ENCODE measurements at regions not wholly inside any gene's neighbourhood (a gene's known extent, or its start where the extent isn't known, plus 50 kb on each side); places are given as distances from the start of the nearest gene placed in this dataset.

DNA sequence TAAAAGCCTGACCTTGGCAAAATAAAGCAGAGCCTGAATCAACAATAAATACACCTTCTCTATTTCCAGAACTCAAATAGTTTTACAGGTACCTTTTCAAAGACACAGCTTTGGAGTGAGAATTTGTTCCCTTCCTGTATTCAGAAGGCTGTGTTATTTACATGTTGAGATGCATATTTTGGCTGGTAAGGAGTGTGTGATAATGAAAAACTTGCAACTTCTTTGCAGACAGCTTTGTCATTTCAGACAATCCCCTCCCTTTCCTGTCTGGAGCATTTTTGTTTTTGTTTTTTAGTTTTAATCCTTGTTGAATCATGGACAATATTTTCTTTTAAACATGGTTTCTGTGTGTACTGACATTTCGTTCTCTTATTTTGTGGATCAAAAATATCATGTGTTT lies 493.8 kb downstream of the FAT4 start:
- no peak for DNase-seq (ENCODE audit: low spot score)

DNA sequence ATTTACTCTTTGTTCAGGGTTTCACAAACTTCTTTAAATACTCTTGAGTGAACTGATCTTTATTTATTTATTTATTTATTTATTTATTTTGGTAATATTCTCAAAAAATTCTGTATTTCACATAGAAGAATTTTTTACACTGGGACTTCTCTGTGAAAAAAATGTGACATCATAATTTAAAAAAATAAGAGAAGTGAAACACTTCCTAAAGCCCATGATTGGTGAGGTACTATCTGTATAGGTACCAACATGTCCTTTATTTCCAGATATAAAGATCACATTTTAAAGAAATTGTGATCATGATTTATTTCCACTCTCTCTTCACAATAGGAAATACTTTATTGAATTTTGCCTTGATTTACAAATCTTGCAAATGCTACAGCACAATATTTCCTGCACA lies 497.1 kb downstream of the FAT4 start:
- DNase-seq (ENCODE audit: low spot score): no peak

DNA sequence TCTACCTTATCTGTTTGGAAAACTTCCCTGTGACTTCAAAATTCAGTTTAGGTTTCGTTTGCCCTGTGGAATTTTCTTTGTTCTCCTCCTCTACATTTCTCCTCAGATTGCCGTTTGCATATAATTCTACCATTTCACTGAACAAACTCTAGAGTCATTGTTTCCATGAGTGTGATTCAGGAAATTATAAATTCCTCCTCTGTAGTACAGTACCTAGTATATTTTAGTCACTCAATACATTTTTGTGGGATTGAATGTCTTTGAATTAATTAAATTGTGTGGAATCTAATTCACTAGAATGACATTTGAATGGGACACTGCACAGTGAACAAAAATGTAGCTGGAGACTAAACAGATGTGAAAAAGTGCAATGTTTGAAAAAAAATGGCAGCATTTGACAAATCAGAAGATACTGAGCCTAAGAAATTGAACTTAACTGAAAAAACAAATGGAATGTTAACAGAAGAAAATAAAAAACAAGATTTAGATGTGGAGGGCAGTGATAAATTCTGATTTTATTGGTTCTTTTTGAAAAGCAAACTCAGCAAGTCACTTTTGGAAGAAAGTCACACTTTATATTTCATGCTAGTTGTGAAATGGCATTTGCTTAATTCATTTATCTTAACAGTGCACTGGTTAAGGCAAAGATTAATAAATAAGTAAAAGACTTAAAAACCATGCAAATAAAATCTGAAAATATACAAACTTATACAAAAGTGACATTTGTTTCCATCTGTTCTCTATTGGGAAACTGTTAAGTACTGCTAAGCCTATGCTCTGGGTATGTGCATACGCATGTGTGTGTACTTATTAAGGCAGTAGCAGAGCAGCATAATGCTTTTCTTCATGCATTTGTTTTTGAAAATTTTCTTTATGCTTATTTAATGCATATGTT lies 512.3 kb downstream of the FAT4 start:
- no peak for DNase-seq (ENCODE audit: low spot score)

DNA sequence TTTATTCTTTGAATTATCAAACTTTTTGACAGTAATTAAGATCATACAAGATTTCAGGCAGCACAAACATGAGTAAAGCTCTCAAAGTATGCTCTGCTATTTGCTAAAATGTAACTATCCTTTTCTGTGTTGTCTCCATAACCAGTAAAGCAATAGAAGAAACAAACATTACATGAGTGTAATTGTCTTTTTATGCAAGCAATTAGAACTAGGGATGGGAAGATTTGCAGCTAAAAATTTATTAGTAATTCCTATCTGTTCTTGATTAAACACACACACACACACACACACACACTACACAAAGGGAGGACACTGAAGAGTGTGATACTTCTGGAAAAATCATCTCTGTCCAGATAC lies 512.9 kb downstream of the FAT4 start:
- DNase-seq (ENCODE audit: low spot score): no peak

DNA sequence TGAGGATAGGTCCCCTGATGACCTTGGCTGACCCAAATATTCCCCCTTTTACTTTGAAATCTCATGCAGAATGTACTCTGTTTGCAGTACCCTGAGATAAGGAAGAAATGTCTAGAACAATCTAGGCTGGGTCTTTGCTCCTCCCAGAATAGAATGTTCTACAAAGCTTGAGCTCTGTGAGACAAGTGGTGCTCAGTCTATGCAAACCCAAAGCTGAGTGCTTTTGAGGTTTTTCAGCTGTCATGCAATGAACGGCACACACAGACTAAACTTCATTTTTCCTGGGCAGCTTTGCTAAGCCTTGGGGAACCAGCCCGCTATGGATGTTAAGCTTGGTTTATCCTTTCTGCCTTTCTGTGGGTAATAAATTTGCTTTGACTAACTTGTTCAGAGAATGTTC lies 513.6 kb downstream of the FAT4 start:
- DNase-seq (ENCODE audit: low spot score): no peak

DNA sequence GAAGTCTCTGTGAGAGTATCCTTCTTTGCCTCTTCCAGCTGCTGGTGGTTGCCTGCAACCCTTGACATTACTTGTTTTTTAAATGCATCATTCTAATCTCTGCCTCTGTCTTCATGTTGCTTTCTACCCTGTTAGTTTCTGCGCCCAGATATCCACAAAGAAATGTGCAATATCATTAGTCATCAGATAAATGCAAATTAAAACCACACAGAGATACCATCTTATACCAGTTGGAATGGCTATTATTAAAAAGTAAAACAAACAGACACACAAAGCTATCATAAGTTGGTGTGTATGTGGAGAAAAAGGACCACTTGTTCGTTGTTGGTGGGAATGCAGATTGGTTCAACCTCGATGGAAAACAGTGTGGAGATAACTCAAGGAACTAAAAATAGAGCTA lies 517.4 kb downstream of the FAT4 start:
- DNase-seq (ENCODE audit: low spot score): no peak

DNA sequence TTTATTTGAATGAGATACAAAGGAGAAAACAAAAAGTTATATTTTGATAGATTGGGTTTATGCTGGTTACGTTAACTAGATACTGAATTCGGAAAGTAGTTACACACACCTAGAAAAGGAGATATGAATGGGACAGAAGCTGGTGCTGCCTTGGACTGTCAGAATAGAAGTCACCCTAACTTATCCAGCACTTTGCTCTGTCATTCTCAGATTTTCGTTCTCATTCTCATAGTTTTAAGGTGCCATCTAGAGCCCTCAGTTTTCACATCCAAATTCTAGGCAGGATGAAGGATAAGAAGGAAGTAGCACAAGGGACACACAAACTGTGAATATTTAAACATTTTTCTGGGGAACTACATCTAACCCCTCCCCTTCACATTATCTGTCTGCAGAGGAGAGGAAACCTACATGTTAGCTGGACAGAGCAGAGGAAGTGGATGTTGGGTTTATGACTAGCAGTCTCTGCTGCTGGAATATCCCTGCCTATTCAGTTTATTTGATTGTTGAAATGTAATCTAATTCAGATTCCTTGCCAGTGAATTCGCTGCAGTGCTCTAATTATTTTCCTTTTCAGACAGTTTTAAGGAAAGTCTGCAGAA lies 521.9 kb downstream of the FAT4 start:
- DNase-seq (ENCODE audit: low spot score): no peak

DNA sequence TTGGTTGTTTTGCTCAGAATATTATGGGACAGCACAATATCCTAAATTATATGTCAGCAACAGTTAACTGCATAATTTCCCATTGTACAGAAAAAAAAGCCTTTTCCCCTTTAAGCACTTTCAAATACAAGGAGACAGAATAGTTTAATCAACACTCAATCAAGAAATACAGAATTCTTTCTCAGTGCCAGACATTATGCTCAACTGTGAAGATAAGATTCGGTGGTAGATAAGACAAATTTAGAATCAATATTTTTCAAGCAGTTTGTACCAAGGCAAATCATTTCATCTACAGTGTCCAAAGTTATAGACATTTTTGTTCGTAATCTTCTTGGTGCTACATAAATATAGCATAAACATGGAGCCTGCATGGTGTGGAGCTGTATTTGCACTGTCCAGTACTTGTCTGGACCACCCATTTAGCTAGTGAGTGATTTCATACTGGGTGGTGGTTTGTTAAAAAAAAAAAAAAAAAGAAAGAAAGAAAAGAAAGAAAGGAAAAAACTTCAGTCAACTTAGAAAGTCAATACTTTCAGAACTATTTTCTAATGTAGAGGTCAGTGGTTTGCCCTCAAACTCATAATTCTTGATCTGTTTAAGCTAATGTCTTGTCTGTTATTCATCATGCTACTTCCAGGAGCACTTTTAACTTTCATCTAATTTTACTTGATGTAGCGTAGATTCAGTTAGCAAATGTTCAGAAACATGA lies 522.9 kb downstream of the FAT4 start:
- DNase-seq (ENCODE audit: low spot score): no peak

DNA sequence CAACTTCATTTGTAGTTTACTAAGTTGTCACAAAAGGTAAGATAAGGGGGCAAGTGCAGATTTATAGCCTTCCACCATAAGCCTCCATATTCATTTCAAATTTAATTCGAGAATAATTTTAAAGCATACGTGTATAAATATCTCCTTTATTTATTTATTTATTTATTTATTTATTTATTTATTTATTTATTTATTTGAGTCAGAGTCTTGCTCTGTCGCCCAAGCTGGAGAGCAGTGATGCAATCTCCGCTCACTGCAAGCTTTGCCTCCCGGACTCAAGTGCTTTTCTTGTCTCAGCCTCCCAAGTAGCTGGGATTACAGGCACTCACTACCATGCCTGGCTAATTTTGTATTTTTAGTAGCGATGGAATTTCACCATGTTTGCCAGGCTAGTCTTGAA lies 523.4 kb downstream of the FAT4 start:
- no peak for DNase-seq (ENCODE audit: low spot score)

DNA sequence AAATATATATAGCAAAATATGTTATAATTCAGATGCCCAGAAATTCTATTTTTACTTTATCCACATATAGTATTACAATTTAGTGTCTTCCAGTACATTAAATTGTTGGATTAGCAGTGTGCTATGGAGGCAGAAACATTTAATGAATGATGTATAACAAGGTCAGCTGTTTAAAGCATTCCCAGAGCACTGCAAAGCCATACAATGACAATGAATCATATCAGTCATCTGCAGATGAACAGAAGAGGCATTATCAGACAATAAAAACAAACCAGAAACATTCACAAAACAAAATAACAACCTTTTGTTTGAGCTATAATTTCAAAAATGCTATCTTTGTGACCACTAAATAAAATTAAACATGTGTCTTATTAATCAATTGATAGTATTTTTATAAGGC lies 524.2 kb downstream of the FAT4 start:
- DNase-seq (ENCODE audit: low spot score): peak; percentile 8

DNA sequence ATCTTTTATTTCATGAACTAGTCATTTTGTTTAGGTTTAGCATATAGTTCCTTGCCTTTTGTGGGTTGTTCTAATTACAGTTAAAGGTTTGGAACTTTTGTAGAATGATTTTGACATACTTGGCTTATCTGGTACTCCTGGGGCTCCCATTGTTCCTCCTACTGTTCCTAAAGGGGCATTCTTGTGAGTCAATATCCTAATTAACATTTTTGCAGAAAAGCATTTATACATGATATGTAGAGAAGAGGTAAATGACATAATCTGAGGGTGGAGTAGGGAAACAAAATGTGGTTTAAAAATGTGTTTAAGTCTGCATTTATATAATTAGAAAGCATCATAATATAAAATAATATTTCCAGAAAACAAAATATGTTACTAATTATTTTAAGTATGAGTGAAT lies 529.2 kb downstream of the FAT4 start:
- no peak for DNase-seq (ENCODE audit: low spot score)

DNA sequence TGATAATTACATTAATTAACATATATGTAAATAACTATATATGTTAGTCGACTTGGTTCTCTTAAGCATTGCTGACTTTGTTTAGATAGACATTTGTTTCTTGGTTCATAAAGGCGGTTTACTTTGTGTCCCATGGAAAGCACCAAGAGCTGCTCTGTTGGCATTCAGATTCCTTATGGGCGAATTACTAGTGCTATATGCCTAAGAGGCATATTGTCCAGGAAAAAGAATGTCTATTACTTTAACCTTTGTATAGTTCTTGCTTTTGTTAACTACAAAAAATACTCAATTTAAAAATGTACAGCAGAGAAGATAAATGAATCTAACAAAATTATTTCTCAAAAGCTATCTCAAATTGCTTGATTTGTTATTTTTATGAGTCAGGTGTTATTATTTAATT lies 532.8 kb downstream of the FAT4 start:
- DNase-seq (ENCODE audit: low spot score): no peak

DNA sequence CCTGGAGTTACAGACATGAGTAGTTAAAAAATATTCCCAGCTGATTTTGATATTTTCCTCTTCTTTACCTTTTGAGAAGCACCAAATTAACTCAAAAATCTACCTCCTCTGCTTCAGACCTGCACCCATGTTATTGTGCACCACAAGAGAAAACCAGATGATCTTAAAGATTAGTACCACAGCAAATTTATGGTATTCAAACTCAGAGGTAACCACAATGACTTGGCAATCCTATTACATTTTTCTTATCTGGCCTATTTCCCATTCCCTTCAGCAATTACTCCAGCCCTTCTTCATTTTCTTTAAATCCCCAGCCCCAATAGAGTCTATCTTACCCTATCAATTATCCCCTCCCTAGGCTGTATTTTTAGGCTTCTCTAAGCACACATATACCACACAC lies 535.1 kb downstream of the FAT4 start:
- DNase-seq (ENCODE audit: low spot score): no peak

DNA sequence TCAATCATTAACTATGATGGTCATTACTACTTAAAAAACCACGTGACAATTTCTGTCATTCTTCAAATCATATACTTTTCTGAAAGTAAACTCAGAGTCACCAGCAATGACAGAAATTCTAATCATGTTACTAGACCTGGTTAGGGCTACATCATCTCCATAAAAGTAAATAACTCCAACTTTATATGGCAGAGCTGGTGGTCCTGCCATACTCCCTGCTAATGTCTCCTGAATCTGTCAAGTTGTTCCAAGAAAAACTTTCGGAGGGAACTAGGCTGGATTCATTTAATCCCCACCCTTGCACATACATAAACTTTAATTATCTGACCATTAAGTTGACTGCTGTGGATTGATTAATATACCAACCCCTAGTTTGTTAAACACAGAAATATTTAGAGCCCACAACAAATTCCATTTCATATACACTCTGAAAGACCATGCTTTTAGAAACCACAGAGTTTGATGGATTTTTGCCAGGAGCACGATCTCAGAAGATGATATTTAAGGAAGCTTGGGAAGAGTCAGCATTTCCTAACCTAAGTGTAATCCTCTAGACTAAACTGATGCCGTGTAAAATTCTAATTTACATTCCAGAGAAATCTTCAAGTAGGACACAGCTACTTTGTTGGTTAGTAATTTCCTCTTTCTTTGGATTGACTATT lies 577.0 kb downstream of the FAT4 start:
- DNase-seq (ENCODE audit: low spot score): no peak

DNA sequence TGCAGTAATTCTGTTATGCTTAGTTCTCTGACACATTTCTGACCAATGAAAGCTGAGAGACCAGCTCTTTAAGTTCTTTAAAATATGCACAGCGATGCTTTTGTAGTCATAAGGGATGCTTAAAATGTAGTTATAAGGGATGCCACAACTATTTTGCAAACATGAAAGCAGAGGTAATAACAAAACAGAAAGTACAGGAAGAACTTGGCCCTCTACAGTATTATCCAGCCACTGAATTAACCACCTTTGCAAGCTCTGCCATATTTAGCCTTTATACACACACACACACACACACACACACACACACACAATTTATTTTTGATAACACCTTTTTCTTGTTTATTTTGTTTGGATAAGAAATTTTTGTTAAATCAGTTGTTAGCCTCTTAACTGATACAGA lies 590.0 kb downstream of the FAT4 start:
- DNase-seq (ENCODE audit: low spot score): no peak

DNA sequence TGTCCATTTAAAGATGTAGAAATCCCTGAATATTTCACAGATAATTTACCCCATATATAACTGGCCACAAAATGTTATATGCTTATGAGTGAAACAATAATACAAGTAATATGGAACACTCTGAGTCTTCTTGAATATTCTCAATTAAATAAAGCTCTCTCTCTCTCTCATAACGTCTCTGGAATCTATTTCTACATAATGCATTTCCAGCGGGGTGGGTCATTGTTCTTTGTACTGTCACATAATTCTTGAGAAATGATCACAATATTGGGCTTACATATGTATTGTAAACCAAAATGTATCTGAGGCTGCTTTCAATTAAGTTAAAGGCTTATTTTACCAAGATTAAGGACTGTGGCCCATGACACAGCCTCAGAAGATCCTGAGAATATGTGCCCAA lies 596.3 kb downstream of the FAT4 start:
- no peak for DNase-seq (ENCODE audit: low spot score)

DNA sequence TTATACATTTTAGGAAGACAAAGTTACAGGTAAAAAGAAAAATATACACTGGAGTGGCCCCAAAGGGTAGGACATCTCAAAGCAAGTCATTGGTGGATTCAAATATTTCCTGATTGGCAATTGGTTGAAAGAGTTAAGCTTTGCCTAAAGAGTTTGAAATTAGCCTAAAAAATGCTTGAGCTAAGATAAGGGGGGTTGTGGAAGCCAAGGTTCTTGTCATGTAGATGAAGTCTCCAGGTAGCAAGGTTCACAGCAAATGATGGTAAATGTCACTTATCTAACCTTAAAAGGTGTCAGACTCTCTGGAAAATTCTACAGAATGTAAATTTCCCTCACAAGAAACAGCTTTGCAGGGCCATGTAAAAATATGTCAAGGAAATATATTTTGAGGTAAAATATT lies 596.7 kb downstream of the FAT4 start:
- DNase-seq (ENCODE audit: low spot score): no peak

DNA sequence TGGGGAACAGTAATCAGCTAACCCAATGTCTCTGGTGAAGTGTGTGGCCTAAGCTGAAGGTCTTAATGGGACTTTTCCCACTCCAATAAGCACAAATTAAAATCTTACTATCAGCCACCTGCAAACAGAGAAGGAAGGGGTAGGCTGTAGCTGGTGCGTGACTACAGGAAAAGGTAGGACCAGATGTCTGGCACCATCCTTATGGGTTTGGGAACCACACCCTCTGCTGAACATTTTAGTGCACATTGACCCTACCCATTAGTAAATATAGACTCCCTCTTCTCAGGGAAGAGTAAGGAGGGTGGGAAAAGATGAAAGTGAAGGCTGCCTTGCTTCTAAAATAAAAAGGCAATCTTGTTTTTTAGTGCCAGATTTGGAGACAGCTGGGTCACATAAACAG lies 602.8 kb downstream of the FAT4 start:
- DNase-seq (ENCODE audit: low spot score): no peak

DNA sequence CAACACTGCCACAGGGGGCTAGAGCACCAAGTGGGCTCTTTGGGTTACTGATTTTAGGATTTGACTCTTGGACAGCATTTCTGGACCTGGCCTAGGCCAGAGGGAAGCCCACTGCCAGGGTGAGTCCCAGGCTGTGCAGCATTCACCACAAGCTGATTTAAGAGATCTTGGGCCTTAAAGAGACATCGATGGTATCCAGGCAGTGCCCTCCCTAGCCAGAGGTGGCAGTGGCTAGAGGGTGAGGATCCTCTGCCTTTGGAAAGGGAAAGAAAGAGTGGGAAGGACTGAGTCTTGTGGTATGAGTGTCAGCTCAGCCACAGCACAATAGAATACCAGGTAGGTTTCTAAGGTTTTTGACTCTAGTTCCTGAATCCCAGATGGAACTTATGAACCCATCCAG lies 613.9 kb downstream of the FAT4 start:
- DNase-seq (ENCODE audit: low spot score): no peak

DNA sequence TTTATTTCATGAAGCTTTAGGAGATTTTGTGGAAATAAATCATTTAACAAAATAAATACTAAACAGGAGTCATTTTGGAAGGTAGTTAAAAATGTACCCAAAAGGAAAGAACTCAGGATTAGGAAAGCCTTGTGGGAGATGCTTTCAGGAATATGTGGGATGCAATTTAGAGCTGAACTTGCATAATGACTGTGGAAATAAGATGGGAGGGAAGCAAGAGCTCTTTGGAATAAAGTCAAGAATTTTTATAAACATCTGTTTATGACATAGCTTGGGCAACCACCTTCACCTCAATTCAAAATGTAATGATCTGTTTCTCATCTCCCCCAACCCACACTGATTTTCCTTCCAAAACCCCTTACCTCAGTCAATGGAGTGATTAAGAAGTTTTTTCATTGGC lies 623.8 kb downstream of the FAT4 start:
- DNase-seq (ENCODE audit: low spot score): no peak

DNA sequence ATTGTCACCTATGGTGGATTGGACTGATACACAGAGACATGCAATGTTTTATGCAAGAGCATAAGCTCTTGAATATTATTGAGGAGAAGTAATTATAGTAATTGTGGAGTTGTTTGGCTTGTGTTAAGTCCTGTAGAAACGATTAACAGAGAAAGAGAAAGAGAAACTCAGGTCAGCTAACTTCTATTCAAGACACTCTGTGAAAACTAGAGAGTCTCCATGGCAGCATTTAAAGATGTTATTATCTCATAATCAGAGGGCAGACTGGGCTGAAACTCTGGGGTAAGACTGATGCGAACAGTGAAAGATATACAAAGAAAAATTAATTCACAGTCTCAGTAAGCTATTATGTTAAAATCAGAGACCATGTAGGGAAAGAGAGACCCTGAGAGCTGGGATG lies 625.7 kb downstream of the FAT4 start:
- no peak for DNase-seq (ENCODE audit: low spot score)

DNA sequence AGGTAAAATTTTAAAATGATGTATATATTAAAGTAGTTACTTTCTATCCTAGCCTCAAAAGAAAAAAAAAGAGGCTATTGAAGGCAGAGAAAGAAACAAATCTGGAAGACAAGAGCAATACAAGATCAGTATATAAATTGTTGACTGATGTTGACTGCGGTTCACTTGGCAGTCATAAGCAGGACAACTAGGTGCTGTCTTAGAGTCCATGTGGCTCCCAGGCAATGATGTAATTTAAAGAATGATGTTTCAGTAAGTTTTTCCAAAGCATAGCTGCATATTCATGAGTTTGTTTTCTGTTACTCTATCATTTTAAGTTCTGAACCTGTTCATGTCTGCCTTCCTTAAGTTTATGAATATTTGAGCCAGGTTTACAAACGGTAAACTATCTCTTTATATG lies 630.2 kb downstream of the FAT4 start:
- DNase-seq (ENCODE audit: low spot score): no peak

DNA sequence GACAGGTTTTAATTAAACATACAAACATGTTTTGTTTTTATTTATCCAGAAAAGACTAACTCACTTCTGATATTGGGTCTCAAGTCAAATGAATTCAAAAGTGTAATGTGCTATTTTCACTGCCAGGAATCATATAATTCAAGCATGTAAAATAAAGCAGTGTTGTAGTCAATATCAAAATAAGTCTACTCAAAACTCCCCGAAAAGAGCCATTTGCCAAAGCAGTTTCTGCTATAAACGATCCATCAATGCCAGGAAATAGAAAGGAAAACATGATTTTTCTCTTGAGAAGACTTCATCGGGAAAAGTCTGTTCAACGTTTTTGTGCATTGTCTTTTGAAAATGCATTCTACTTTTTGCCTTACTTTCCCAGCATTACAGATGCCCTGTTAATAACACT lies 633.3 kb downstream of the FAT4 start:
- no peak for DNase-seq (ENCODE audit: low spot score)

Measured in Ammon's horn (tissue), 1 donor.